GM19043 (cell line): ENCODE measurements at regions not wholly inside any gene's neighbourhood (a gene's known extent, or its start where the extent isn't known, plus 50 kb on each side); places are given as distances from the start of the nearest gene placed in this dataset.

Experiments used
- ATAC-seq: cut with Tn5 transposase; IDR thresholded peaks from one replicate; pipeline ENCODE4 v1.9.1; 2021; ENCODE audit warnings: low read depth; ENCODE audit not compliant: unreplicated experiment

- no peak for ATAC-seq
Measured at GRCh38 chr22:48452766-48453165, 1374.9 kb downstream of the BRD1 start.

- no peak for ATAC-seq
Measured at GRCh38 chr22:48451891-48452290, 1375.8 kb downstream of the BRD1 start.

GRCh38 chr22:48450188-48450825 is 1377.4 kb downstream of the BRD1 start:
- ATAC-seq = no peak

GRCh38 chr22:48449466-48450187 is 1378.0 kb downstream of the BRD1 start:
- ATAC-seq = no peak

- no peak for ATAC-seq
Measured at GRCh38 chr22:48448821-48449220, 1378.9 kb downstream of the BRD1 start.

GRCh38 chr22:48445113-48445827 is 1382.4 kb downstream of the BRD1 start:
- no peak for ATAC-seq

- no peak for ATAC-seq
Measured at GRCh38 chr22:48444320-48445112, 1383.2 kb downstream of the BRD1 start.

GRCh38 chr22:48443680-48444079 is 1384.0 kb downstream of the BRD1 start:
- ATAC-seq = no peak

- ATAC-seq = no peak
Measured at GRCh38 chr22:48442663-48443062, 1385.0 kb downstream of the BRD1 start.

GRCh38 chr22:48441553-48441850 is 1386.2 kb downstream of the BRD1 start:
- ATAC-seq = no peak

GRCh38 chr22:48440673-48441552 is 1386.8 kb downstream of the BRD1 start:
- ATAC-seq = no peak

GRCh38 chr22:48440176-48440575 is 1387.5 kb downstream of the BRD1 start:
- no peak for ATAC-seq

- ATAC-seq = no peak
Measured at GRCh38 chr22:48439560-48440135, 1388.0 kb downstream of the BRD1 start.

- ATAC-seq = no peak
Measured at GRCh38 chr22:48438800-48439559, 1388.7 kb downstream of the BRD1 start.

- ATAC-seq = no peak
Measured at GRCh38 chr22:48438096-48438495, 1389.6 kb downstream of the BRD1 start.

GRCh38 chr22:48436201-48436931 is 1391.3 kb downstream of the BRD1 start:
- ATAC-seq = no peak

- no peak for ATAC-seq
Measured at GRCh38 chr22:48434868-48435250, 1392.8 kb downstream of the BRD1 start.

- ATAC-seq = no peak
Measured at GRCh38 chr22:48434156-48434867, 1393.4 kb downstream of the BRD1 start.
